ENCODE measurements at regions not wholly inside any gene's neighbourhood (a gene's known extent, or its start where the extent isn't known, plus 50 kb on each side); places are given as distances from the start of the nearest gene placed in this dataset.

- no peak for TF ChIP-seq CTCF (IDR thresholded peaks at IDR 0.05; ENCODE audit: borderline replicate concordance, extremely low read depth, low read length, poor library complexity, severe bottlenecking)
- TF ChIP-seq EZH2 (IDR thresholded peaks at IDR 0.05; ENCODE audit: borderline replicate concordance, low read depth, low read length, severe bottlenecking): no peak
Observed at GRCh38 chr7:69508736-69509135, 89.5 kb upstream of the AUTS2 start.

Data from DND-41 (cell line).